GM10266 (cell line): ENCODE measurements at regions not wholly inside any gene's neighbourhood (a gene's known extent, or its start where the extent isn't known, plus 50 kb on each side); places are given as distances from the start of the nearest gene placed in this dataset.

ENCODE experiments used
- DNase-seq: peaks from one replicate; pipeline ENCODE4 v3.0.0; 2012; ENCODE audit errors: extremely low spot score
- CTCF ChIP-seq: IDR thresholded peaks from 2 replicates; pipeline ENCODE4 v1.5.1; 2012; ENCODE audit warnings: mild to moderate bottlenecking, low read depth; ENCODE audit not compliant: control insufficient read depth, insufficient read depth; ENCODE audit errors: missing control alignments

- TF ChIP-seq CTCF = no peak
- no peak for DNase-seq
Observed at GRCh38 chr2:139359818-139360217, 579.6 kb upstream of the NXPH2 start.

GRCh38 chr2:139357972-139358371, 577.8 kb upstream of the NXPH2 start:
- TF ChIP-seq CTCF = no peak

GRCh38 chr2:139354518-139354917, 574.3 kb upstream of the NXPH2 start:
- no peak for TF ChIP-seq CTCF
- no peak for DNase-seq

More at GRCh38 chr2:139357972-139358371, 577.8 kb upstream of the NXPH2 start:
- DNase-seq = no peak

GRCh38 chr2:139353874-139354273, 573.7 kb upstream of the NXPH2 start:
- no peak for TF ChIP-seq CTCF
- DNase-seq = no peak

GRCh38 chr2:139317259-139317658, 537.1 kb upstream of the NXPH2 start:
- TF ChIP-seq CTCF = no peak

GRCh38 chr2:139314059-139314458, 533.9 kb upstream of the NXPH2 start:
- no peak for TF ChIP-seq CTCF
- no peak for DNase-seq

More at GRCh38 chr2:139317259-139317658, 537.1 kb upstream of the NXPH2 start:
- no peak for DNase-seq

GRCh38 chr2:139296672-139297209, 516.6 kb upstream of the NXPH2 start:
- no peak for DNase-seq
- no peak for TF ChIP-seq CTCF
